Endothelial cell of umbilical vein (primary cell): ENCODE measurements at regions not wholly inside any gene's neighbourhood (a gene's known extent, or its start where the extent isn't known, plus 50 kb on each side); places are given as distances from the start of the nearest gene placed in this dataset.

Experiments used
- CTCF ChIP-seq, 2 donors: IDR thresholded peaks; 1 replicate in 1 of 2; 2 replicates in 1 of 2; pipeline ENCODE4 v1.5.1; 2011; ENCODE audit warnings: low read length in 2 of 2, mild to moderate bottlenecking in 2 of 2, moderate library complexity in 2 of 2, control low read depth in 1 of 2, inconsistent platforms in 1 of 2, low read depth in 1 of 2; ENCODE audit not compliant: insufficient read depth in 1 of 2; ENCODE audit errors: extremely low read depth in 1 of 2
- EZH2 ChIP-seq: IDR thresholded peaks from 2 replicates; pipeline ENCODE4 v1.6.1; 2012; ENCODE audit warnings: borderline replicate concordance, low read depth, mild to moderate bottlenecking, moderate library complexity, low read length, inconsistent platforms; ENCODE audit not compliant: severe bottlenecking
- FOS ChIP-seq: IDR thresholded peaks from 2 replicates; pipeline ENCODE4 v1.6.1; 2011; ENCODE audit warnings: mild to moderate bottlenecking, low read length, moderate library complexity, borderline replicate concordance; ENCODE audit not compliant: insufficient read depth
- JUN ChIP-seq: IDR thresholded peaks from 2 replicates; pipeline ENCODE4 v1.6.1; 2011; ENCODE audit warnings: borderline replicate concordance, low read depth; ENCODE audit not compliant: insufficient read length, insufficient read depth
- MAX ChIP-seq: IDR thresholded peaks from 2 replicates; pipeline ENCODE4 v1.6.1; 2011; ENCODE audit not compliant: insufficient read depth, insufficient read length
- MYC ChIP-seq: IDR thresholded peaks from one replicate; pipeline ENCODE4 v1.6.1; 2011; ENCODE audit warnings: mild to moderate bottlenecking, low read depth, low read length
- POLR2A ChIP-seq: IDR thresholded peaks from 2 replicates; pipeline ENCODE4 v1.6.1; 2012; ENCODE audit warnings: low read depth, mild to moderate bottlenecking, control low read depth, low read length
- POLR2AphosphoS5 ChIP-seq: IDR thresholded peaks from 2 replicates; pipeline ENCODE4 v1.6.1; 2012; ENCODE audit warnings: low read depth, mild to moderate bottlenecking, control low read depth, low read length, moderate library complexity; ENCODE audit not compliant: insufficient read depth

GRCh38 chr7:51634538-51634937 is 317.9 kb upstream of the COBL start:
- TF ChIP-seq MAX (no peak), CTCF (IDR thresholded peaks at IDR 0.05; ENCODE audit: extremely low read depth in 1 of 2, insufficient read depth in 1 of 2, low read depth in 1 of 2, low read length in 2 of 2) (no peak), POLR2A (no peak), FOS (no peak), EZH2 (no peak), POLR2AphosphoS5 (no peak), MYC (no peak), JUN (no peak)
